ENCODE measurements at regions not wholly inside any gene's neighbourhood (a gene's known extent, or its start where the extent isn't known, plus 50 kb on each side); places are given as distances from the start of the nearest gene placed in this dataset.
A peak's percentile ranks its signal among the peaks of the same experiment; 100 is the strongest.

- Histone ChIP-seq H3K9me3 (ENCODE audit: control insufficient read depth in 1 of 2, insufficient read depth in 1 of 2, low read length in 2 of 2) (no peaks in the 10 kb centered on the region), H3K27ac (ENCODE audit: low read depth in 1 of 2, low read length in 2 of 2) (no peak overlapping the region), H3K4me3 (ENCODE audit: low read length) (no peak overlapping the region), H3K4me1 (ENCODE audit: insufficient read depth, low read length) (no peaks in the 10 kb centered on the region), H3K36me3 (ENCODE audit: insufficient read depth, low read length) (no peaks in the 10 kb centered on the region), H3K27me3 (ENCODE audit: control insufficient read depth in 1 of 2, insufficient read depth in 2 of 2, low read length in 2 of 2) (peaks cover 8 to 10% of the 10 kb centered on the region in 2 experiments)
- ChIA-PET POLR2A (no interaction called here), CTCF (no interaction called here)
- Mint-ChIP-seq H3K36me3 (ENCODE audit: low read depth) (no peaks in the 10 kb centered on the region), H3K27me3 (peaks cover 57% of the 10 kb centered on the region), H3K27ac (no peak overlapping the region), H3K4me3 (no peak overlapping the region), H3K4me1 (ENCODE audit: low read depth) (no peaks in the 10 kb centered on the region), H3K9me3 (no peaks in the 10 kb centered on the region)
- intact Hi-C loops (cut with DNase I, micrococcal nuclease): no loop called here
- DNase-seq (peak in 3 of 14 experiments; percentile 4 to 55 (median 44)), ATAC-seq (ENCODE audit: poor library complexity) (no peak)
- no peak for TF ChIP-seq CTCF (IDR thresholded peaks at IDR 0.05)
These were observed 142.4 kb downstream of the ANXA2 start for GRCh38 chr15:60255390-60255789.

- DNase-seq (no peak), ATAC-seq (ENCODE audit: poor library complexity) (no peak)
- ChIA-PET CTCF (no interaction called here), POLR2A (no interaction called here)
- H3K36me3 Mint-ChIP-seq (ENCODE audit: low read depth): no peaks in the 10 kb centered on the region
- no peak overlapping the region for H3K4me3 ChIP-seq (ENCODE audit: low read length)
- H3K9me3 ChIP-seq (ENCODE audit: control insufficient read depth in 1 of 2, insufficient read depth in 1 of 2, low read length in 2 of 2): no peaks in the 10 kb centered on the region
- H3K27me3 ChIP-seq (ENCODE audit: control insufficient read depth in 1 of 2, insufficient read depth in 2 of 2, low read length in 2 of 2): peaks cover 9 to 10% of the 10 kb centered on the region in 2 experiments
- no peaks in the 10 kb centered on the region for H3K9me3 Mint-ChIP-seq
- no peak overlapping the region for H3K27ac ChIP-seq (ENCODE audit: low read depth in 1 of 2, low read length in 2 of 2)
- H3K4me3 Mint-ChIP-seq: no peak overlapping the region
- no peaks in the 10 kb centered on the region for H3K4me1 Mint-ChIP-seq (ENCODE audit: low read depth)
- TF ChIP-seq CTCF (IDR thresholded peaks at IDR 0.05): no peak
- intact Hi-C loops (cut with DNase I, micrococcal nuclease): no loop called here
- H3K27me3 Mint-ChIP-seq: peaks cover 38% of the 10 kb centered on the region
- H3K4me1 ChIP-seq (ENCODE audit: insufficient read depth, low read length): no peaks in the 10 kb centered on the region
- H3K27ac Mint-ChIP-seq: no peak overlapping the region
- H3K36me3 ChIP-seq (ENCODE audit: insufficient read depth, low read length): no peaks in the 10 kb centered on the region
These were observed 140.1 kb downstream of the ANXA2 start for GRCh38 chr15:60257591-60258159.

GRCh38 chr15:60259469-60259868 is 138.3 kb downstream of the ANXA2 start:
- Histone ChIP-seq H3K4me1 (ENCODE audit: insufficient read depth, low read length) (no peaks in the 10 kb centered on the region), H3K36me3 (ENCODE audit: insufficient read depth, low read length) (no peaks in the 10 kb centered on the region), H3K9me3 (ENCODE audit: control insufficient read depth in 1 of 2, insufficient read depth in 1 of 2, low read length in 2 of 2) (no peaks in the 10 kb centered on the region), H3K4me3 (ENCODE audit: low read length) (no peak overlapping the region), H3K27ac (ENCODE audit: low read depth in 1 of 2, low read length in 2 of 2) (no peak overlapping the region), H3K27me3 (ENCODE audit: control insufficient read depth in 1 of 2, insufficient read depth in 2 of 2, low read length in 2 of 2) (peaks cover 9 to 13% of the 10 kb centered on the region in 2 experiments)
- Mint-ChIP-seq H3K9me3 (no peaks in the 10 kb centered on the region), H3K27ac (no peak overlapping the region), H3K4me1 (ENCODE audit: low read depth) (no peaks in the 10 kb centered on the region), H3K4me3 (no peak overlapping the region), H3K27me3 (peaks cover 32% of the 10 kb centered on the region), H3K36me3 (ENCODE audit: low read depth) (no peaks in the 10 kb centered on the region)
- no peak for TF ChIP-seq CTCF (IDR thresholded peaks at IDR 0.05)
- ChIA-PET CTCF (interaction anchor here (1.6 kb wide), 1 partner anchor 12 kb away, joined by 3 read pairs; no protein-coding TSS in a partner anchor), POLR2A (no interaction called here)
- no peak for DNase-seq
- no peak for ATAC-seq (ENCODE audit: poor library complexity)
- intact Hi-C loops (cut with DNase I, micrococcal nuclease): no loop called here
